NCI-H1417 treated with DMSO at 0.1 percent for 48 hours (cell line): ENCODE measurements at regions not wholly inside any gene's neighbourhood (a gene's known extent, or its start where the extent isn't known, plus 50 kb on each side); places are given as distances from the start of the nearest gene placed in this dataset.
"Not testable (repeated sequence)": the region's sequence is repeated elsewhere in the genome, so short reads cannot be mapped to it uniquely, and the experiment has no call there.

ENCODE experiments used
- DNase-seq: peaks from one replicate; lab custom pipeline; 2025; lab: John Stamatoyannopoulos, UW

DNA sequence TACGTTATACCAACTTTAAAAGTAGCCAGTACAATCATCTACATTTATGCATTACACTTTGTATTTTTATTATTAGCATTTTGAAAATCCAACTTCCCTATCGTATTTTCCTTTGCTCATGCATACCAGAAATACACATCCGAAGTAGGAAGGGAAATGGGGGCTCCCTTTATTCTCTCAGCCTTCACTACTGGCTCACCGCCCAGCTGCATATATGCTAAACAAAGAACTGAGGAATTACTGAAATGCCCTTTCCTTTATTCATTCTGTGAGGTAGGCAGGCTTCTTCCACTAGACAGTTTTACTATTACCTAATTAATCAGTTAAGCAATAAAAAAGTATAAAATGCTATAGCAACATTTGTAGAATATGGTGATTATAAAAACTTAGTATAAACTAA is 291.6 kb downstream of the KLF12 start:
- DNase-seq = no peak

DNA sequence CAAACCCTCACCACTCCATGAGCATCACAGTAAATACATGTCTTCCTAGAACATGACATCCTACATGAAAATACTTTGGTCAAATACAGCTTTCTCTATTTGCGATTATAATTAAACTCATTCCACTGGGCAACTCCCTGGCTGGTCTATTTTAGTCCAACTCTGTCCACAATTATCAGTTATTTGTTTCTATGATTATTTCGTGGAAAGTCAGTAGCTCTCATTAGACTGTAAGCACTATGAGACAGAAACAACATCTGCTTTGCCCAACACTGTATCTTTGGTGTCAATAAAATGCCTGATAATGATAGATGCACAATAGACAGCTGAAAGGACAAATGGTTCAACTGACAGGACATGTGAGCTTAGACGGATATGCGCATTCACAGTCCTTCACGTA is 292.0 kb downstream of the KLF12 start:
- no peak for DNase-seq

DNA sequence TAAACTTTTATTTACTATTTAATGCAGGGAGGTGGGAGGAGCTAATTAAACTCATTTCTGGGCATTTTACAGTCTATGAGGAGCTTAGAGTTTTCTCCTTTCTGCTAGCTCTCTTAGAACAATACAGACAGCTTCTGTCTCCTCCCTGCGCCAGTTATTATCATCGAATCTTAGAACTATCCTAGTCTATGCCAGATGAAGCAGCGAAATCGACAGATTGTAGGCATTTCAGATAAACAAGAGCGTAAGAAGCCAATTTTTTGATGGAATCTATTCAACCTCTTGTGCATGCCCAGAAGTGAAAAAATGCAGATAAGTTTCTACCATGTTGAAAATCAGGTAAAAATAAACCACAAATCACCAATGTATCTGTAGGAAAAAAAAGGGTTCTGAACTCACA is 297.1 kb downstream of the KLF12 start:
- DNase-seq = no peak

DNA sequence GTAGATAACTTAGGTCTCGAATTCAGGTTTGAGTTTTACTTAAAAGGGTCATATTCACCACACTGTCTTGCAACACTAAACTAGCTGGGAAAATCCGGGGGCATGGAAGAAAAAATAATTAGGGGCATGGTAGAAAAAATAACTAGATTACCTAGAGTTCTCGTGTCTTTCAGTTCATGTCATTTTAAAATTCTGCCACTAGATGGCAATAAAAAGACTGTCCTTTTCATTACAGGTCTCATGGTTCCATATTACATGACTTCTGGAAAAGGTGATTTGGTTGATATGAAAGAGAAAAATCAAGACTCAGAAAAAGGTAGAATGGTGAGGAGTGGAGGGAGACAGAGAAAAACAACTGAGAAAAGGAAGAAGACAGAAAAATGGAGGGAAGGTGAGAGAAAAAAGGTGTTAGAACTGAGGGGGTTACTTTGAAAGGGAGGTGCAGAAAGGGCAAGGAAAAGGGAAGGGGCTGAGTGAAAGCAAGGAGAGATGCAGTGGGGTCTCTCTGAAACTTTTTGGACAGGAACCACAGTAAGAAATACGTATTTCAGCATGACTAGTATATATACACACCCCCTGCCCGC is 299.0 kb downstream of the KLF12 start:
- DNase-seq = peak; percentile 39

DNA sequence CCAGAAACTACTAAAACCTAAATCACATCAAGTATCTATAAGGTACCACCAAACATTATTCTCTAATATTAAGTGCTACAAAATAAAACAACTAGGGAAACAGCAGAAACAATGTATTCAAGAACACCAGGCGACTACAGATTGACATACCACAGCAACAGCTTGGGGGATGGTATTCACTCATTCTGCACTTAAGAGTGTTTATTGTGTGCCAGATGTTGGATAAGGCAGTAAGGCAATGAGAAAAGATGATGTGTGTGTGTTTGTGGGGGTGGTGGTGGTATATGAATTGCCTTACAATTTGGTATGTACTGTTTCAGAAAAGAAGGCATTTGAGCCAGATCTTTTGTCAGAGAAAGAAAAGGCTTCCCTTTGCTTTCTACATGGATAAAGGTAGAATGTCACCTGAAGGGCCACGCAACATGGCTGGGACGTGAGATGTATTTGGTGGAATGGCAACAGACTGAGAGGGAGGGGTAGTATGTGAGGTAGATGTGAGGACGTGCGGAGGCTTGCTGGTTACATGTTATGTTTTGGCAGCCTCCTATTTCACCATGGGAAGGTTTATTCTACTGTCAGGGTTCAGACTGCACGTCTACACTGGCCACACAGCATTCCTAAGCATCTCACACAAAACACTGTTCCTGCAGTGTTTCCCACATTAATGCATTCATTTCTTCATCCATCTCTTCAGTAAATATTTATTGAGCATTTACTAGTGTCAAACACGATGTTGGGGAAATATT is 300.7 kb downstream of the KLF12 start:
- no peak for DNase-seq

DNA sequence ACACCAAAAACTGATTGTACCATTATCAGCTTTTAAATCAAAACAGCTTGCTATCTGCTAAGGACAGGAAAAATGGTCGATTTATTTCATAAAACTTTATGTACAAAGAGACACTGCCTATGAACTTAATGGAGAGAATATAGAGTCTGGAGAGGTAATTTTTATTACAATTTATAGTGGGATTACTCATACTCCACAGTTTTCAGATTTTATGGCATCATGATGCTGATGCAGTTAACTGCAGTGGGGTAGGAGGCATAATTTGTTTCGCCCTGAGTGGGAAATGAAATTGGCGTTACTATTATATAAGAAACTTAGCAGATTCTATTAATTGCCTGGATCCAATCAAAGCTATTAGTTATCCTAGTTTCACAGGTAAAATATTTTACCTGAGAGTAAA is 301.4 kb downstream of the KLF12 start:
- DNase-seq = no peak

DNA sequence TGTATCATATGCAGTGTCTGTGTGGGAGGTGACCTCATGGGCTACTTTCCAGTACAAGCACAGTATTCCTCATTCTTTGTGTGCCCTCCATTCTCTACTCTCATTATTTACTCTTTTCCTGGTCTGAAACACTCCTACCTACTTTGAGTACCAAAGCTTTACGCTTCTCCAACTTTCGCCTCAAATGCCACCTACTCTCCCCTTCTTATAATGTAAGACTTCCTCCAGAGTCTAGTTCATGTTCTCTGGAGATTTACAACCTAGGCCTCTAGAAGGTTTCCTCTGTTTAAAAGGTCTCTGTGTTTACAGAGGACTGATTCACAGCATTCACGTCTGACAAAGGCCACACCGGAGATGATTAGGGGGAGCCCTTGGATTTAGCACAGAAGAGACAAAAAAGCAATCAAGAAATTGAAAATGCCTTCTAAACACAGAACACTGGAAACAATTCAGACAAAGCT is 302.0 kb downstream of the KLF12 start:
- DNase-seq = no peak

DNA sequence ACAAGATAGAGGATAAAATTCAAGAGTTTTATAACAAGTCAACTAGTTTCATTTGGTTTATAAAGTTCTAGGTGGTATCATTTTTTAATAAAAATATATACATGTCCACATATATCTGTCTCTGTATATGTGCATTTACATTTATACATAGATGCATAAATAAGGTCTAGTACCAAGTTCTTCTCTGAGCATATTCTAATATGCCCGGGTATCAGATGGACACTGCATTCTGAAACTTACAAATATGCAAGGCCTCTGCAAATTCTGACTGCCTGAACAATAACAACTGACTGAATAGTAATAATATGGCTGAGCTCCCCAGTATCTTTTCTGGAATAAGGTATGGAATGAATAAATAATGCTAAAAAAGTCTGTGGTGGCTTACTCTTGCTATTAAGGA is 304.8 kb downstream of the KLF12 start:
- no peak for DNase-seq

DNA sequence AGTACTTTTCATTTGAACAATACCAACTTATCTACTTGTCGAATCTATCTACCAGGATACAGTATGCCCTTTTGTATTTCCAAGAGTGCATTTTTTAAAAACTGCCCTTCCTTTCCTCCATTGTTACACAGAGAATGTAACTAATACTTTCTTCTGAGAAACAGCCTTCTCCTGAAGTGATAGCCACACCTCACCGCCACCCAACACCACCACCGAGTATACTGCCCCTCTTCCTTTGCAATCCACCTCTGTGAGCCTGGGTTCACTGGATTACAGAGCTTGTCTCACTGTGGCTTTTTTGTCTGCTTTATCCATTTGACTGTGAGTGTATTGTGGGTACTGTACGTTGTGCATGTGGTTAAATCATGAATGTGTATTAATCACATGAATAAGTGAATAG is 305.4 kb downstream of the KLF12 start:
- no peak for DNase-seq

DNA sequence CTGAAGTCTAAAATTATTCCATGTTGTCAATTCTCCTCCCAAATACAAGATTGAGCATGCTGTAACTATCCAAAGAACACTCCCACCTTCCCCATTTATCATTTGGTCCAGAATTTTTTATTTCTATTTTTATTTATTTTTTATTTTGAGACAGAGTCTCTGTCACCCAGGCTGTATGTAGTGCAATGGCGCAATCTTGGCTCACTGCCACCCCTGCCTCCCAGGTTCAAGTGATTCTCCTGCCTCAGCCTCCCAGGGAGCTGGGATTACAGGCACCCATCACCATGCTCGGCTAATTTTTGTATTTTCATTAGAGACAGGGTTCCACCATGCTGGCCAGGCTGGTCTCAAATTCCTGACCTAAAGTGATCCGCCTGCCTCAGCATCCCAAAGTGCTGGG is 306.8 kb downstream of the KLF12 start:
- DNase-seq = no peak

DNA sequence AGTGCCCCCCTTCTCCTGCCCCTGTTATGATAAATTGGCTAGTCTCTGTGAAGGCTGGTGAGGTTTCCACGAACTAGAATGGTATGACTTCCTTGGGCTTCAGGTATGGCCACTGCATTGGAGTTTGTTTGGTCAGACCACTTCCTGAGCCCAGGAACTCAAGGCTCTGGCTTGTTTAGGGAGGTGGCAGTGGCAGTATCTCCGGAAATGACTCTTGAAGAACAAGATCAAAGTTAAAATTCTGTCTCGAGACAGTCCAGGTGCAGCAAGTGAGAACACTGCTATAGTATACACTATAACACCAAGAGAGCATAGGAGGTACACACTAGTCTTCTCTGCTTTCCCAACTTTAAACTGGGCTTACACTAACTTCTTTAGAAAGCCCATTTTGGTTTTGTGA is 309.1 kb downstream of the KLF12 start:
- no peak for DNase-seq

DNA sequence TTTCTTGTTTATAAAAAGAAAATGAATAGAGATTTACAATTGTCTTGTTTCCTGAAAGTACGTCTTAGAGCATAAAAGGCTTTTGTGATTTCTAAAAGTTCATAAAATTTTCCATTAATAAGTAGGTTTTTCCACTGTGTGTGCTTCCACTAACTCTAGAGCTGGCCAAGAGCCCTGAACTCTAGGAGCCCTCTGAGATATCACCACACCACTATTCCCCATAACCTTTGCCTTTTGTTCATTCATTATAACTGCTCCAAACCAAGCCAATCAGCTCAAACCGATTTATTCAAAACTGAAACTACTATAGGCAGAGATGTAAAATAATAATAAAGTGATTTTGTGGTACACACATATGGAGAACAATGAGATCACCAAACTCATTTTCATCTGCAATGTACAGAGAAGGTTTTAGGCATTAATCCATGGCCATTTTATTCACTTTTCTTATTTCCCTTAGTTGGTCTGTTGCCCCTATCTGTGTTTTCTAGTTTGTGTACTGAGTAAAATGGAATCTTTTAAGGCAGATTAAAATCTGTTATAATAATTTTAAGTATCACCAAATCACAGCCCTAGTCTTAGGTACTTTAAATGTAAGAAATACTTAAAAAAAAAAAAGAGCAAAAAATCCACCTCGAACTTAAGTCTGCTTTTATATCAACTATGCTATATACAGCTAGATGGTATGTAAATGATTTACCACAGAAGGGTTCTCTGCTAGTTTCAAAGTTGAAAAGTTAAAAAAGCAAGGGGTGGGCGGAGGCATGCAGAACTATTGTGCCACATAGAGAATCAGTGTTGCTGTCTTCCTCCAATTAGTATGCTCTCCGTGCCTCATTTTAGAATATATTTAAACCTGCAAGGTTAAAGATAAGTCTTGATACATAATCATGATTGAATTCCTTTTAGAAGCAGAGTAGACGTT is 311.3 kb downstream of the KLF12 start:
- DNase-seq = no peak

DNA sequence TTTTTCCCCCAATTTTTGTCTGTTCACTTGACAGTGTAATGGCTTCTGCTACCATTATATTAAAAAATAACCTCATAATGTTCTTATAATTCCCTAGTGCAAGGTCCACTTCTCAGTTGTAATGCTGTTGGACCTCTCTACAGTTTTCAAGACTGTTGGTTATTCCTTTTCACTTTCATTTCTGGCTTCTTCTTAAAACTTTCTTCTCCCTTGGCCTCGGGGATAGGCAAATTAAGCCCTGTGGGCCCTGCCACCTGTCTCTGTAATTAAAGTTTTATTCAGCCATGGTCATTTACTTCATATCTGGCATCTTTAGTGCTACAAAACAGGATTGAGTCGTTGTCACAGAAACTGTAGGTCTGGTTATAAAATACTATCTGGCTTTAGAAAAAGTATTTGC is 313.5 kb downstream of the KLF12 start:
- DNase-seq = no peak

DNA sequence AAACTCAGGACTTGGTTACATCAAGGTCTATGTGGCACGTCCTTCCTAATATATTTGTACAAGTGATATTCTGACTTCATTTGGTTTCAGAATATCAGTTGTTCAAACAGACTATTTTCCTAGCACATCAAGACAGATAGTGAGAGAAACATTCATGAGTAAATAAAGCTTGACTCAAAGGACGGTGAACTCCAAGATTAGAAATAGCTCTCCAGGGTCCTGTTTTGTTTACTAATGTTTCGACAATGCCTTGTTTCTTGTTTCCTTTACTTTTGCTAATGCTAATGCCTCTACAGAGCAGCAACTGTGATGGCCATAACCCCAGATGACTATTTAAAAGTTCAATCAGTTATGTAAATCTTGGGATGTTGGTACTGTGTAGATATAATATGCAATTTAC is 313.9 kb downstream of the KLF12 start:
- DNase-seq = no peak

DNA sequence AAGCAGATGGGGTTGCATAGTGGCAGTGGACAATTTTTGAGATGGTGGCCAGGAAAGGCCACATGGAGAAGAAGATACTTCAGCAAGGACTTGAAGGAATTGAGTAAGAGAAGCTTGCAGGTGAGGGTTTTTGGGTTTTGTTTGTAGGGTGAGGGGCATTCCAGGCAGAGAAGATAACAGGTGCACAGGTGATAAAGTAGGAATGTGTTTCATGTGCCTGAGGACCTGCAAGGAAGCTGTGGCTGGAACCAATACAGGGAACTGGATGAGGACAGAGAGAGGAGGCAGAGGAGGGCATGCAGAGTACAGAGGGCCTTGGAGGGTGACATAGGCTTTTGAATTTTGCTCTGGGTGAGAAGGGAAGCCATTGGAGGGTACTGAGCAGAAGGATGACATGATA is 314.5 kb downstream of the KLF12 start:
- DNase-seq = no peak

DNA sequence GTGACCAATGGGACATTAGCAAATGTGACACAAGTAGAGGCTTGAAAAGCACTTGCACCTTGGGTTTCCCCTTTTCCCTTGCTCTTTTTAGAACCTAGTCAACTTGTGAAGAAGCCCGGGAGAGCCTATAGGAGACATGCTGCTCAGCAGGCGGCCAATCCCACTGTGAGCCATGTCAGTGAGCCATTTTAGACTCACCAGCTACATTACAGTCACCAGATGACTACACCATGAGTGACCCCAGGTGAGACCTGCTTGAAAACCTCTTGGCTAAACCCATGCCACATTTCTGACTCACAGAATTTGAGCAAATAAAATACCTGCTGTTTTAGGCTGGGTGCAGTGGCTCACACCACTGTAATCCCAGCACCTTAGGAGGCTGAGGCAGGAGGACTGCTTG is 317.5 kb downstream of the KLF12 start:
- DNase-seq = no peak

DNA sequence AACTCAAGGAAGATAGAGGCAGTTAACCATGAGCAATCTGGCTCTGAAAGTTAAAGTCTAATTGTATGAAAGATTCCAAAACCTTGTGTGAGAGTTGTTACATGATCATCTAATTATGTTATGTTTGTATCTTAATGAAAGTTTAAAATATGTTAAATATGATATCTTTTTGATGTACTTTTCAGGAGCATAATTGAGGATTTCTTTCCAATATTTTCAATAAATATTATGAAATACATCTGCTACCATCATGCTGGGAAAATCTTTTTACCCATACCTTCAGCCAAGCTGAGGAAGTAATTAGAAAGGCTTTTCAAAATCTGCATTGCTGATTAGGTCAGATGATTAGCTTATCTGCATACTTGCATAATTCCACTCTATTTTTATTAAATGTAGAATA is 318.4 kb downstream of the KLF12 start:
- no peak for DNase-seq

DNA sequence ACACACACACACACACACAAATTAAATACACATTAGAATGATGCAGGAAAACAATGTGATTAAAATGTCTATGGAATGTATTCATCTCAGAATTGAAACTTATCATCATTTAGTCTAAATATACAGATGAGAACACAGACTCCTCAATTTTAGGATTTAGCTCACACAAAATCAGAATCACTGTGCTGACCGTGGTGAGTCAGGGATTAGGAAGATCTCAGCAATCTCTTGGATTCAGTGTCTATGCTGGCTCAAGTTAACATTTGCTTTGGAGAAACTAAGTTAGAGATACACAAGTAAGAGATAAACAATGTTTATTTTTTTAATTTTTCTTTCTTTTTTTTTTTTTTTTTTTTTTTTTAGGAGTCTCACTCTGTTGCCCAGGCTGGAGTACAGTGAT is 323.6 kb downstream of the KLF12 start:
- DNase-seq = no peak

DNA sequence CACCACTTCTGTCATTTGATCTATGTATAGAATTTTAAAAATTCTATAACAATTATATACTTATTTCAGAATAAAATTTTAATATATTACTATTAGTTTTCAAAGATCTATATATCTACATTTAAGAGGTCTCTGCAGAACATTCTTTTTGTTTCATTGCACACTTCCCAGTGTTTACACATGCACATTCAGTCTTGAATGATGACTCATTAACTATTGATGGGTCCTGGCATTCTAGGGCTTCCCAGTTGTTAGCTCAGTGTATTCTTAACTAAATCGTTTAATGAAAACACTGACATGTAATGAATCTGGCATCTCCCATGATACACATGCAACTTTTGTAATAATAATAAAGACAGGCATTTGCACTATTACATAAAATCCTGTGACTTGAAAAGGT is 324.6 kb downstream of the KLF12 start:
- no peak for DNase-seq

DNA sequence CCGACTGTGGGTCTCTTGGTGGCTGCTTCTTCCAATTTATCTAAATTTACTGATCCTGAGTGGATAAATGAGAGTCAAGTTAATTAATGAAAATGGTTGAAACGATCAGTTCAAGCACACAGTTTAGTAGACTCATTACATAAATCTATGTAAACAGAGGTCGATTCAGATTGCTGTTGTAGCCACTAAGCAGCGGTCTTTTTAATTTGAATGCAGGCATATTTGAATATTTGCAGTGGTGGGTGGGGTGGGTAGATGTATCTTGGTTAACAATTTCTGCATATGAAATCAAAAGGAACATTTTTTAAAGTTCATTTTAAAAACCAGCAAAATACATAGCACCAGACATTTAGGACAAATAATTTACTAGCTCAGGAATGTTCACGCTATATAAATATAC is 325.9 kb downstream of the KLF12 start:
- no peak for DNase-seq

DNA sequence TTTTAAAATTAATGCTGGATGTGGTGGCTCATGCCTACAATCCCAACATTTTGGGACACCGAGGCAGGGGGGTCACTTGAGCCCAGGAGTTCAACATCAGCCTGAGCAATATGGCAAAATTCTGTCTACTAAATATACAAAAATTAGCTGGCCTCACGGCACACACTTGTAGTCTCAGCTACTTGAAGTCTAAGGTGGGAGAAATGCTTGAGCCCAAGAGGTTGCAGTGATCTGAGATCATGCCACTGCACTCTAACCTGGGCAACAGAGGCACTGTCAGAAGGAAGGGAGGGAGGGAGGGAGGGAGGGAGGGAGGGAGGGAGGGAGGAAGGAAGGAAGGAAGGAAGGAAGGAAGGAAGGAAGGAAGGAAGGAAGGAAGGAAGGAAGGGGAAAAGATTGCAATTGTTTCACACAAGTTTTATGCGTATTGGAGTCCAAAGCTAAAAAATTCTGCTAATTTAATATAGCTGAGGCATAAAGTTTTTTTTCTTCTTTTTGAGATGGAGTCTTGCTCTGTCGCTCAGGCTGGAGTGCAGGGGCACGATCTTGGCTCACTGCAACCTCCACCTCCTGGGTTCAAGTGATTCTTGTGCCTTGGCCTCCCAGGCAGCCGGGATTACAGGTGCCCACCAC is 328.8 kb downstream of the KLF12 start:
- DNase-seq = not testable (repeated sequence)

DNA sequence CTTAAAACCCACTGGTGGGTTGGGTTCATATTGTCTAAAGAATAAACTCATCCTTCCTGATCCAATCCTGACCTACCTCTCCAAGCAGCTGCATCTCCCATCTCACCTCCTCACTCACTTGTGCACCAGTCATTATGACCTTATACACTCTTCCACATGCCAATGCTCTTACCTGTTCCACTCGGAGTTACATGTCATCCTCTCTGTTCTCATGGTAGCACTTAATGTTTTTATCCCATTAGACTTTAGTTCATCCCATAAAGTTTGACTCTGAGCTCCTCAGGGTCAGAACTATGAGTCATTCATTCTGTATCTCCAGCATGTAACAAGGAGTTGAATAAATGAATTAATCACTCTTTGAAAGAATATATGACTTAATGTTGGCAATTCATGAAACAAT is 330.2 kb downstream of the KLF12 start:
- DNase-seq = no peak

DNA sequence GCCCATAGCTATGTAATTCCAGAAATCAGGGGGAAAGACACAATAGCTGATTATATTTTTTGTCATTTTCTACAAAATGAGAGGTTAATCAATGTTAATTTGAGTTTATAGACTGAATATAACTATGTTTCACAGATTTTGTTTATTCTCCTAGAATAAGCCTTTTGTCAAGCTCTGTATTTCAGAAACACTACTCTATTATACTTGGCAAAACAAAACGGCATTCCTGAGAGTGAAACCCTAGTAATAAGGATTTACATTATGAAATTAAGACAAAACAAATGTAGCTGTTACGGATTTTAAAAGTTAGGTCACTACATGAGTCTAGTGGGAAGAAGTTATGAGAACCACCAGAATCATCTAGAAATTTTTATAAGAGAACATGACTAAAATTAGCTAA is 334.2 kb downstream of the KLF12 start:
- DNase-seq = no peak
